Kidney epithelial cell (primary cell): ENCODE measurements at regions not wholly inside any gene's neighbourhood (a gene's known extent, or its start where the extent isn't known, plus 50 kb on each side); places are given as distances from the start of the nearest gene placed in this dataset.

Source experiments
- DNase-seq: peaks from one replicate; pipeline ENCODE4 v3.0.0-alpha.2; 2010; ENCODE audit warnings: low read depth
- H3K27me3 ChIP-seq: 2 replicates; pipeline ENCODE4 v1.6.0; 2011; ENCODE audit warnings: low read length; ENCODE audit not compliant: control insufficient read depth, insufficient read depth
- H3K36me3 ChIP-seq: 2 replicates; pipeline ENCODE4 v1.5.1; 2011; ENCODE audit warnings: low read length; ENCODE audit not compliant: control insufficient read depth, insufficient read depth
- H3K4me3 ChIP-seq: 2 replicates; pipeline ENCODE4 v1.5.1; 2011; ENCODE audit warnings: low read depth, mild to moderate bottlenecking, control low read depth, low read length
- TF ChIP-seq, protein P1 (sequence below): IDR thresholded peaks from 2 replicates; pipeline ENCODE4 v1.5.1; 2011; ENCODE audit warnings: mild to moderate bottlenecking, moderate library complexity, low read length, control low read depth, inconsistent platforms; ENCODE audit not compliant: insufficient read depth, poor library complexity, severe bottlenecking

DNA sequence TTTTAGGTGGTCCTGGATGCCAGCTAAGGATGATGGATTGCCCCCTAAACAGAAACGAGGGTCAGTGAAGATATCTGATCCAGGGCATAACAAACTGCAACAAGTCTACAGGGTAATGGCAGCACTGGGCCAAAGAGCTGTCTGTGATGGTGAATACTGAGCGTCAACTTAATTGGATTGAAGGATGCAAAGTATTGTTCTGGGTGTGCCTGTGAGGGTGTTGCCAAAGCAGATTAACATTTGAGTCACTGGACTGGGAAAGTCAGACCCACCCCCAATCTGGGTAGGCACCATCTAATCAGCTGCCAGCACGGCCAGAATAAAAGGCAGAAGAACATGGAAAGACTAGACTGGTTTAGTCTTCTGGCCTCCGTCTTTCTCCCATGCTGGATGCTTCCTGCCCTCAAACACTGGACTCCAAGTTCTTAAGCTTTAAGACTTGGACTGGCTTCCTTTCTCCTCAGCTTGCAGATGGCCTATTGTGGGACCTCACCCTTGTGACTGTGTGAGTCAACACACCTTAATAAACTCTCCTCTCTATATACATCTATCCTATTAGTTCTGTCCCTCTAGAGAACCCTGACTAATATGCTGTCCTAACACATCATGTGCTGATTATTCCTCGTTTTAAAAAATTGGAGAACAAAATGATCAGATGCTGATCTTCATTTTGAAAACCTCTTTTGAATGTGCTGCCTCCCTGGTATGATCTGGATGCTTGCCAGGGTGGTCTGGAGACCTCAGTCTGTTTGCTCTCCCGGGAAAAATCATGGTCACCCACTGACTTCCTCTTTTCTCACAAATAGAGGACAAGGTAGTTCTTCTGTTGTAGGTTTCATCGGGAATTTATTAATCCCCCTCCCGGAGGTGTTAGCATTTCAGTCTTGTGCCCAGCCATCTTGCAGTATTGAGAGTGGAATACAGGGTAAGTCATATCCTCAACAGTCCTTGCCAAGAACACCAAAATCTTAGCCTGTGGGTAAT lies 234.7 kb downstream of the SETD4 start:
- no peaks in the 10 kb centered on the region for H3K36me3 ChIP-seq
- DNase-seq = no peak
- TF ChIP-seq, protein P1, sequence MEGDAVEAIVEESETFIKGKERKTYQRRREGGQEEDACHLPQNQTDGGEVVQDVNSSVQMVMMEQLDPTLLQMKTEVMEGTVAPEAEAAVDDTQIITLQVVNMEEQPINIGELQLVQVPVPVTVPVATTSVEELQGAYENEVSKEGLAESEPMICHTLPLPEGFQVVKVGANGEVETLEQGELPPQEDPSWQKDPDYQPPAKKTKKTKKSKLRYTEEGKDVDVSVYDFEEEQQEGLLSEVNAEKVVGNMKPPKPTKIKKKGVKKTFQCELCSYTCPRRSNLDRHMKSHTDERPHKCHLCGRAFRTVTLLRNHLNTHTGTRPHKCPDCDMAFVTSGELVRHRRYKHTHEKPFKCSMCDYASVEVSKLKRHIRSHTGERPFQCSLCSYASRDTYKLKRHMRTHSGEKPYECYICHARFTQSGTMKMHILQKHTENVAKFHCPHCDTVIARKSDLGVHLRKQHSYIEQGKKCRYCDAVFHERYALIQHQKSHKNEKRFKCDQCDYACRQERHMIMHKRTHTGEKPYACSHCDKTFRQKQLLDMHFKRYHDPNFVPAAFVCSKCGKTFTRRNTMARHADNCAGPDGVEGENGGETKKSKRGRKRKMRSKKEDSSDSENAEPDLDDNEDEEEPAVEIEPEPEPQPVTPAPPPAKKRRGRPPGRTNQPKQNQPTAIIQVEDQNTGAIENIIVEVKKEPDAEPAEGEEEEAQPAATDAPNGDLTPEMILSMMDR = no peak
- H3K4me3 ChIP-seq = no peak overlapping the region
- no peaks in the 10 kb centered on the region for H3K27me3 ChIP-seq

DNA sequence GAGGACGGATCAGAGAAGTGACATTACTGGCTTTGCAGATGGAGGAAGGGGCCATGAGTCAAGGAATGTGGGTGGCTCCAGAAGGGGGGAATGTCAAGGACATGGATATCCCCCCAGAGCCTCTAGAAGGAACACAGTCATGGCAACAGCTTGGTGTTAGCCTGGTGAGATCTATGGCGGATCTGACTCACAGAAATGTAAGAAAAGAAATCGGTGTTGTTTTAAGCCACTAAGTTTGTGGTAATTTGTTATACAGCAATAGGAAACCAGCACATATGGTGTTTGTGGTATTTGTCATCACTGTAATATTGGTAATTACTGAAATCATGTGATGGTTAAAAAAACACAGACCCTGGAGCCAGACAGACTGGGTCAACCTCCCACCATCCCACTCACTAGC lies 236.2 kb downstream of the SETD4 start:
- Histone ChIP-seq H3K36me3 (no peaks in the 10 kb centered on the region), H3K4me3 (no peak overlapping the region), H3K27me3 (no peaks in the 10 kb centered on the region)
- DNase-seq = no peak
- TF ChIP-seq, protein P1 = no peak

DNA sequence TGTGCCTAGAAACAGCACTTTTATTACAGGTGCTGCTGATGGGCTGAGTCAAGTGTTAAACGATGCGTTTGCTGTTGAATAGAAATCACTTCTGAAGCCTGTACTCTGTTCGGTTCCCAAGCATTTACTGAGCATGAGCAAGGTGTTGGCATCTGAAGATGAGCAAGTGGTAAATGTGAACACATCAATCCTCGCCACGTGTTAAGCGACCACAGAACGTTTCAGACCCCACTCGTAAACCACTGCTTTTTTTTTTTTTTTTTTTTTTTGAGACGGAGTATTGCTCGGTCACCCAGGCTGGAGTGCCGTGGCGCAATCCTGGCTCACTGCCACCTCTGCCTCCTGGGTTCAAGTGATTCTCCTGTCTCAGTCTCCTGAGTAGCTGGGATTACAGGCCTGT lies 241.2 kb downstream of the SETD4 start:
- no peak for DNase-seq
- Histone ChIP-seq H3K4me3 (no peak overlapping the region), H3K27me3 (no peaks in the 10 kb centered on the region), H3K36me3 (no peaks in the 10 kb centered on the region)
- TF ChIP-seq, protein P1 = no peak

DNA sequence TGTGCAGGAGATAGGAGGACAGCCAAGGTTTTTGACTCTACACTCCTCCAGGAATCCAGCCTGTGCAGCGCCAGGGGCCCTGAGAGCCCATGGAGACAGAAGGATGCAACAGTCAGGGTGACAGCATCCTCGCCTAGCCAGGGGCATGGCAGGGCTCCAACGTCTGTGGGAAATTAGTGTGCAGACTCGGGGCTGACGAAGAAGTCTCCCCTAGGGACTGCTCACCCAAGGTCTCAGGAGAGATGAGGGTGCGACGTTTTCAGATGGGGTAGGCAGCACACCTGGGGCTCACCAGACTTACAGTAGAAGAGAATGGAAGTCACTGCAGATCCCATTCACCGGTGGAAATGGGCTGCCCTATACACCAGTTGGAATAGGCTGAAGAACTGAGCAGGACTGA lies 241.7 kb downstream of the SETD4 start:
- no peaks in the 10 kb centered on the region for H3K36me3 ChIP-seq
- no peaks in the 10 kb centered on the region for H3K27me3 ChIP-seq
- no peak for DNase-seq
- H3K4me3 ChIP-seq = no peak overlapping the region
- TF ChIP-seq, protein P1 = no peak

DNA sequence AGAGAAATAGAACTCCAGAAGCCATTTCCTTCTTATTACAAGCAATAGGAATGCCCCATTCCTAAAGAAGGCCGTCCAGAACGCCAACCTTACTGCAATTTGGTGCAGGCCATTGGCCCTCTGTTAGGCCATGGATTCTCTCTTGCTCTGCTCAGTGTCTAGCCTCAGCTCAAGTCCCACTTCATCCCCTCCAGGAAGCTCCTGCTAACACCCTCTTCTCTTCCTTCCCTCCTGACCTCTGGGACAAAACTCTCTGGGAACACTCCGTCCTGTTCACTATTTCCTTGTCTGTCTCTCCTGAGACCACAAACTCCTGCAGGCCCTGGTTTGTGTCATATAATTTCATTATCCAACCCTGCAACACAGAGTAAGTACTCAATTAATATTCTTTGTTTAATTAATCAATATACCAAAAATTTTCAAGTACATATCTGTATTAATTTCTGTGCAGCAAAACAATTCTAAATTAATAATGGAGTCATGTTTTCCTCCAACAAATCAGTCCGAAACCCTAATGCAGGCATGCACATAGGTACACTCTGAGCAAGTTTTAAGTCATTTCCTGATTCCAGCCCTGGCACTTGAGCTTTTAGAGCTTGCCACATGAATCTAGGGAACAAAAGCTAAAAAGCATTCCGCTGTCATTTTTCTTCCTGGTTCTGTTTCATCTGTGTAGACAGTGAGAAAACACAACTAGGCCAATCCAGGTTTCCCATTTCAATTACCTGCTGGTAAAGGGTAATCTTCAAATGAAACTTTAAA lies 245.3 kb downstream of the SETD4 start:
- no peak overlapping the region for H3K4me3 ChIP-seq
- DNase-seq = no peak
- H3K36me3 ChIP-seq = no peaks in the 10 kb centered on the region
- H3K27me3 ChIP-seq = no peaks in the 10 kb centered on the region
- TF ChIP-seq, protein P1 = no peak
